Fibroblast of lung (primary cell): ENCODE measurements at regions not wholly inside any gene's neighbourhood (a gene's known extent, or its start where the extent isn't known, plus 50 kb on each side); places are given as distances from the start of the nearest gene placed in this dataset.

Experiments used
- DNase-seq, 2 donors: peaks; one replicate each; pipeline versions ENCODE4 v3.0.0 to v3.0.0-alpha.2; 2010; ENCODE audit warnings: low read depth in 2 of 2
- H2AFZ ChIP-seq: 2 replicates; pipeline ENCODE4 v1.5.1; 2012; ENCODE audit warnings: low read length, control low read depth, inconsistent platforms
- H3K27ac ChIP-seq: 2 replicates; pipeline ENCODE4 v1.5.1; 2011; ENCODE audit warnings: low read length, control low read depth; ENCODE audit not compliant: insufficient read depth
- H3K27me3 ChIP-seq: 2 replicates; pipeline ENCODE4 v1.5.1; 2011; ENCODE audit warnings: mild to moderate bottlenecking, low read length; ENCODE audit not compliant: control insufficient read depth, insufficient read depth
- H3K36me3 ChIP-seq: 2 replicates; pipeline ENCODE4 v1.5.1; 2011; ENCODE audit warnings: low read length; ENCODE audit not compliant: control insufficient read depth, insufficient read depth
- H3K4me1 ChIP-seq: 2 replicates; pipeline ENCODE4 v1.5.1; 2011; ENCODE audit warnings: low read length; ENCODE audit not compliant: control insufficient read depth, insufficient read depth; ENCODE audit errors: extremely low read depth
- H3K4me2 ChIP-seq: 2 replicates; pipeline ENCODE4 v1.5.1; 2011; ENCODE audit warnings: low read length, control low read depth; ENCODE audit not compliant: insufficient read depth; ENCODE audit errors: extremely low read depth
- H3K4me3 ChIP-seq, 4 experiments: fragments of 200-600 bp in 1 of 4; sonication (generic) in 1 of 4; replicated peaks in 1 of 4; 2 replicates each; pipeline ENCODE4 v1.5.1; 2011 to 2016; ENCODE audit warnings: low read length in 4 of 4, low read depth in 3 of 4, mild to moderate bottlenecking in 3 of 4, control low read depth in 2 of 4, inconsistent platforms in 1 of 4, mixed read lengths in 1 of 4; ENCODE audit not compliant: insufficient read depth in 1 of 4; ENCODE audit errors: control extremely low read depth in 1 of 4
- H3K79me2 ChIP-seq: 2 replicates; pipeline ENCODE4 v1.5.1; 2012; ENCODE audit warnings: mild to moderate bottlenecking, low read length, inconsistent platforms; ENCODE audit not compliant: control insufficient read depth, insufficient read depth
- H3K9ac ChIP-seq: 2 replicates; pipeline ENCODE4 v1.5.1; 2011; ENCODE audit warnings: mild to moderate bottlenecking, low read length, control low read depth; ENCODE audit not compliant: insufficient read depth
- H3K9me3 ChIP-seq: 2 replicates; pipeline ENCODE4 v1.5.1; 2012; ENCODE audit warnings: low read depth, low read length; ENCODE audit not compliant: control insufficient read depth, insufficient read depth
- H4K20me1 ChIP-seq: 2 replicates; pipeline ENCODE4 v1.5.1; 2011; ENCODE audit warnings: low read length; ENCODE audit not compliant: control insufficient read depth, insufficient read depth; ENCODE audit errors: extremely low read depth
- CTCF ChIP-seq, 2 donors: IDR thresholded peaks in 1 of 2; conservative IDR thresholded peaks in 1 of 2; 1 replicate in 1 of 2; 2 replicates in 1 of 2; pipeline ENCODE4 v1.5.1; 2011 to 2012; ENCODE audit warnings: low read length in 2 of 2, control low read depth in 1 of 2, inconsistent platforms in 1 of 2, low read depth in 1 of 2, mild to moderate bottlenecking in 1 of 2
- EZH2 ChIP-seq: IDR thresholded peaks from 2 replicates; pipeline ENCODE4 v1.5.1; 2012; ENCODE audit warnings: low read length, control low read depth, mild to moderate bottlenecking; ENCODE audit errors: missing control alignments

- no peaks in the 10 kb centered on the region for H3K4me1 ChIP-seq
- H3K36me3 ChIP-seq = no peaks in the 10 kb centered on the region
- H3K9me3 ChIP-seq = no peaks in the 10 kb centered on the region
- H3K9ac ChIP-seq = no peak overlapping the region
- no peak overlapping the region for H3K4me2 ChIP-seq
- H2AFZ ChIP-seq = no peak overlapping the region
- no peak overlapping the region for H3K27ac ChIP-seq
- peak in 1 of 2 donors; percentile 5 for DNase-seq
- no peak for TF ChIP-seq CTCF (conservative IDR thresholded peaks at IDR 0.05 in 1 of 2, IDR thresholded peaks at IDR 0.05 in 1 of 2; ENCODE audit: low read depth in 1 of 2, low read length in 2 of 2)
- TF ChIP-seq EZH2 = no peak
- H3K79me2 ChIP-seq = no peaks in the 10 kb centered on the region
- H3K27me3 ChIP-seq = no peaks in the 10 kb centered on the region
- H3K4me3 ChIP-seq = no peak overlapping the region
- H4K20me1 ChIP-seq = no peaks in the 10 kb centered on the region
Measured at GRCh38 chr12:83971781-83972180, 940.8 kb downstream of the SLC6A15 start.

GRCh38 chr12:83960767-83961166 is 951.8 kb downstream of the SLC6A15 start:
- Histone ChIP-seq H3K9me3 (no peaks in the 10 kb centered on the region), H4K20me1 (no peaks in the 10 kb centered on the region), H3K4me3 (no peak overlapping the region), H3K27me3 (no peaks in the 10 kb centered on the region), H2AFZ (no peak overlapping the region), H3K79me2 (no peaks in the 10 kb centered on the region), H3K4me2 (no peak overlapping the region), H3K27ac (no peak overlapping the region), H3K4me1 (no peaks in the 10 kb centered on the region), H3K36me3 (no peaks in the 10 kb centered on the region), H3K9ac (no peak overlapping the region)
- no peak for DNase-seq
- TF ChIP-seq CTCF (conservative IDR thresholded peaks at IDR 0.05 in 1 of 2, IDR thresholded peaks at IDR 0.05 in 1 of 2; ENCODE audit: low read depth in 1 of 2, low read length in 2 of 2) (no peak), EZH2 (no peak)

GRCh38 chr12:83958997-83959396 is 953.6 kb downstream of the SLC6A15 start:
- Histone ChIP-seq H3K4me1 (no peaks in the 10 kb centered on the region), H3K36me3 (no peaks in the 10 kb centered on the region), H3K27me3 (no peaks in the 10 kb centered on the region), H3K4me2 (no peak overlapping the region), H3K4me3 (no peak overlapping the region), H3K9me3 (no peaks in the 10 kb centered on the region), H3K27ac (no peak overlapping the region), H3K79me2 (no peaks in the 10 kb centered on the region), H4K20me1 (no peaks in the 10 kb centered on the region), H3K9ac (no peak overlapping the region), H2AFZ (no peak overlapping the region)
- DNase-seq = no peak
- TF ChIP-seq EZH2 = no peak
- TF ChIP-seq CTCF (conservative IDR thresholded peaks at IDR 0.05 in 1 of 2, IDR thresholded peaks at IDR 0.05 in 1 of 2; ENCODE audit: low read depth in 1 of 2, low read length in 2 of 2) = no peak
